HEK293T (cell line): ENCODE measurements at regions not wholly inside any gene's neighbourhood (a gene's known extent, or its start where the extent isn't known, plus 50 kb on each side); places are given as distances from the start of the nearest gene placed in this dataset.

Source experiments
- ARNT ChIP-seq: fragments of 450-650 bp; IDR thresholded peaks from 2 replicates; pipeline ENCODE4 v1.6.1; 2017; ENCODE audit warnings: mild to moderate bottlenecking
- FOXK2 ChIP-seq: fragments of 450-650 bp; IDR thresholded peaks from 2 replicates; pipeline ENCODE4 v1.6.1; 2016; ENCODE audit warnings: mild to moderate bottlenecking
- PKNOX1 ChIP-seq: fragments of 450-650 bp; IDR thresholded peaks from 2 replicates; pipeline ENCODE4 v1.6.1; 2016
- TARDBP ChIP-seq: fragments of 450-650 bp; IDR thresholded peaks from 2 replicates; pipeline ENCODE4 v1.6.1; 2016

GRCh38 chr12:114499338-114499737 lies 93.4 kb upstream of the TBX5 start:
- no peak for TF ChIP-seq ARNT
- no peak for TF ChIP-seq PKNOX1
- TF ChIP-seq FOXK2, result no peak
- TF ChIP-seq TARDBP, result no peak
